D721Med (cell line): ENCODE measurements at regions not wholly inside any gene's neighbourhood (a gene's known extent, or its start where the extent isn't known, plus 50 kb on each side); places are given as distances from the start of the nearest gene placed in this dataset.

Experiments used
- DNase-seq: peaks from one replicate; pipeline ENCODE4 v3.0.0; 2011; ENCODE audit warnings: low spot score; ENCODE audit not compliant: insufficient read length
- FAIRE-seq: peaks from 2 replicates; lab custom pipeline; 2011; peaks lifted over from hg19 to GRCh38; lab: Jason Lieb, UNC
- TF ChIP-seq, protein P1 (sequence below): IDR thresholded peaks from 2 replicates; pipeline ENCODE4 v1.5.1; 2012; ENCODE audit warnings: mild to moderate bottlenecking, control low read depth; ENCODE audit not compliant: insufficient read depth; ENCODE audit errors: missing control alignments

GRCh38 chr4:100782356-100782755, 264.5 kb upstream of the EMCN start:
- TF ChIP-seq, protein P1, sequence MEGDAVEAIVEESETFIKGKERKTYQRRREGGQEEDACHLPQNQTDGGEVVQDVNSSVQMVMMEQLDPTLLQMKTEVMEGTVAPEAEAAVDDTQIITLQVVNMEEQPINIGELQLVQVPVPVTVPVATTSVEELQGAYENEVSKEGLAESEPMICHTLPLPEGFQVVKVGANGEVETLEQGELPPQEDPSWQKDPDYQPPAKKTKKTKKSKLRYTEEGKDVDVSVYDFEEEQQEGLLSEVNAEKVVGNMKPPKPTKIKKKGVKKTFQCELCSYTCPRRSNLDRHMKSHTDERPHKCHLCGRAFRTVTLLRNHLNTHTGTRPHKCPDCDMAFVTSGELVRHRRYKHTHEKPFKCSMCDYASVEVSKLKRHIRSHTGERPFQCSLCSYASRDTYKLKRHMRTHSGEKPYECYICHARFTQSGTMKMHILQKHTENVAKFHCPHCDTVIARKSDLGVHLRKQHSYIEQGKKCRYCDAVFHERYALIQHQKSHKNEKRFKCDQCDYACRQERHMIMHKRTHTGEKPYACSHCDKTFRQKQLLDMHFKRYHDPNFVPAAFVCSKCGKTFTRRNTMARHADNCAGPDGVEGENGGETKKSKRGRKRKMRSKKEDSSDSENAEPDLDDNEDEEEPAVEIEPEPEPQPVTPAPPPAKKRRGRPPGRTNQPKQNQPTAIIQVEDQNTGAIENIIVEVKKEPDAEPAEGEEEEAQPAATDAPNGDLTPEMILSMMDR = no peak
- no peak for FAIRE-seq
- no peak for DNase-seq

DNA sequence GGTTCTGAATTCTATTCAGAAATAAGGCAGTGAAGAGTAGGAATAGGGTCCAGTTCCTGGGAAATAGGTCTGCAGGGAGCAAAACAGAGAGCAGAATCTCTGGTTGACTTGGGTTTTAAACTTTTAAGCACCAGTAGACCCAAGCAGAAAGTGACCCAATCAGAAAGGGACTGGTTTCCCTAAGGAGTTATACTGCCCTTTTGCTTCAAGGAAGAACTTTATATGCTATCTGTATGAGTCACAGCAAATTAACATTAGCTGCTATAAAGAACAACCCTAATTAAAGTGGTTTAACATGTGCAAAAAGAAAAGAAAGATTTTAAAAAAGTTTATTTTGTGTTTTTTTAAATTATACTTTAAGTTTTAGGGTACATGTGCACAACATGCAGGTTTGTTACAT, 263.6 kb upstream of the EMCN start:
- FAIRE-seq (no peak), DNase-seq (no peak)
- TF ChIP-seq, protein P1 = no peak

GRCh38 chr4:100780126-100780525, 262.3 kb upstream of the EMCN start:
- TF ChIP-seq, protein P1 = no peak
- DNase-seq (no peak), FAIRE-seq (no peak)

DNA sequence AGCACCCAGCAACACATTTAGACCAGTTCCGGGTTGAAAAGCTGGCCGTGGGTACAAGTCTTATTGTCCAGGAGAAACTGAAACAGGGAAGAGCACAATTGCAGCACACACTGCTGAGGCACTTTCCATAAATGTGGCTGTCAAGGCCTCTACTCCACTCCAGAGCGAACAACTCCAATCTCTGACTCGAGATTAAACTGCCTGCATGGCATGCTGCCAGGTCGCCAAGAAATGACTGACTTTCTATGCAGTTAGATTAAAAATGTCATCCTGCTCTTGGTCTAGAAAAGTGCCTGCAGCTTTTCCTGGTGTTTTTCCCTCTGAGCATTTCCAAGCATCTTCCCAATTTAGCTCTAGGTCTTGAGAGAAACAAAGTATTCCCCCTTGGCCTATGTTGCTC, 260.6 kb upstream of the EMCN start:
- DNase-seq (no peak), FAIRE-seq (no peak)
- TF ChIP-seq, protein P1 = no peak

DNA sequence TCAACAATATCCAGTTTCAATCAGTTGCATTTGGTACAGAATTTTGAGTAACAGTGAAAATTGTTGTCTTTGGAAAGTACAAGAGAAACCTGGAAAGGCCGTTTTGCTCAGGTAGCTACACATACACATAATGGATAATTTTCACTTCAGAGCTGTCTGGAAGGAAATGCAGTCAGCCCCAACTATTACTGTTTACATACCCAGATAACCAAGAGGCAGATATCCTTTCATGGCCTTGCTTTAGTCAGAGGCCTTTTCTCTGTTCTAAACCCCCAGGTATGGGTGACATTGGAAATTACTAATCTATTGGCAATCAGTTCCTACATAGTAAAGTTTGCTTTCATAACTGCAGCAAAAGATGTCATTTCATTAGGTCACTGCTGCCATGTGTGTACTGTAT, 244.9 kb upstream of the EMCN start:
- no peak for DNase-seq
- TF ChIP-seq, protein P1 = no peak
- FAIRE-seq = no peak

DNA sequence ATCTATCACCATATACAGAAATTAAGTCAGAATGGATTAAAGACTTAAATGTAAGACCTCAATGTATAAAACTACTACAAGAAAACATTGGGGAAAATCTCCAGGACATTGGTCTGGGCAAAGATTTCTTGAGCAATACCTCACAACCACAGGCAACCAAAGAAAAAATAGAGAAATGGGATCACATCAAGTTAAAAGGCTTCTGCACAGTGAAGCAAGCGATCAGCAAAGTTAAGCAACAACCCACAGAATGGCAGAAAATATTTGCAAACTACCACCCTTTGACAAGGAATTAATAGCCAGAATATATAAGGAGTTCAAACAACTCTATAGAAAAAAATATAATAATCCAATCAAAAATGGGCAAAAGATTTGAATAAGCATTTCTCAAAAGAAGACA, 236.9 kb upstream of the EMCN start:
- no peak for FAIRE-seq
- no peak for DNase-seq
- TF ChIP-seq, protein P1 = no peak

DNA sequence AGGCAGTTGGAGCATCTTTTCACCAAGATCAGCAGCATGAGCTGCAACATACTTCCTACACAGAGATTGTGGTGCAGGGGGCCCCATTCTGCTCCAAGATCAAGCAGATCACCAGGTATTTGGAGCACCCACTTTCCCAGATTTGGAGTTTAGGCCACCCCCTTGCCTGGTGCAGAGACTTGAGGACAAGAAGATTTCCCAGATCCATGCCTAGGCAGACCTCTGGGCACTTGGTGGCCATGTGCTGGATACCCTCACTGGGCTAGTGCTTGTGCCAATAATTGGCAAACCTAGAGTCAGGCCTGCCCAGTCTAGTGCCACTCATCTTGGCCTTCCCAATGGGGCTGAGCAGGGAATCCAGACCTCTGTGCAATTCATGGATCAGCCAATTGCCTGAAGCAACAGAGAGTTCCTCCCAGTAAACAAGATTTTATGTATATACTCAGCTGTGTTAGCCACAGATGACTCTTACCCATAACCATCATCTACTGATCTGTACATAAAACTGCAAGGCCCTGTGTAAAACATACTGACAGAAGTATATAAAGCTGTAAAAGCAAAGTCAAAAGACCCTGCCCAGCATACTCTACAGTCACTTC, 228.4 kb upstream of the EMCN start:
- FAIRE-seq (no peak), DNase-seq (no peak)
- TF ChIP-seq, protein P1 = no peak
